ENCODE measurements at regions not wholly inside any gene's neighbourhood (a gene's known extent, or its start where the extent isn't known, plus 50 kb on each side); places are given as distances from the start of the nearest gene placed in this dataset.

- H2AFZ ChIP-seq (ENCODE audit: low read depth, low read length): no peak overlapping the region
- DNase-seq (ENCODE audit: extremely low read depth in 1 of 4, low spot score in 3 of 4) (no peak), FAIRE-seq (no peak), ATAC-seq (no peak)
- no peaks in the 10 kb centered on the region for H3K79me2 ChIP-seq (ENCODE audit: control insufficient read depth, insufficient read depth, low read length)
- 3% methylated on average over 2 of the region's 2 CpGs for WGBS (ENCODE audit: insufficient coverage, low coverage, missing lambda C conversion rate)
- CTCF ChIA-PET (ENCODE audit: low intra/inter-chr PET ratio): interaction anchor here (0.6 kb wide), 1 partner anchor 1829 kb away, joined by 4 read pairs; no protein-coding TSS in a partner anchor
- no peak overlapping the region for H3K4me2 ChIP-seq (ENCODE audit: insufficient read depth, low read length)
- no peak overlapping the region for H3K9ac ChIP-seq (ENCODE audit: insufficient read depth in 1 of 2, low read depth in 2 of 2, low read length in 2 of 2)
- BruUV-seq (replicated peaks): no TSS peak
- H3K9me1 ChIP-seq (ENCODE audit: control insufficient read depth, insufficient read depth, low read length): no peaks in the 10 kb centered on the region
- no peaks in the 10 kb centered on the region for H4K20me1 ChIP-seq (replicated peaks; ENCODE audit: control insufficient read depth, insufficient read depth, low read length)
- H3K27ac ChIP-seq (ENCODE audit: extremely low read depth, low read depth, low read length): no peak overlapping the region
- H3K9me3 ChIP-seq (replicated peaks; ENCODE audit: control insufficient read depth, insufficient read depth, low read depth, low read length): no peaks in the 10 kb centered on the region
- in situ Hi-C loops (cut with MboI): no loop called here
- intact Hi-C loops (cut with micrococcal nuclease): no loop called here
- no peaks in the 10 kb centered on the region for H3K4me1 ChIP-seq (replicated peaks in 1 of 2; ENCODE audit: control insufficient read depth in 2 of 2, insufficient read depth in 2 of 2, low read length in 2 of 2)
- POLR2A ChIA-PET: no interaction called here
- H3K27me3 ChIP-seq (ENCODE audit: control insufficient read depth in 2 of 2, insufficient read depth in 2 of 2, low read length in 2 of 2): no peaks in the 10 kb centered on the region
- H3K36me3 ChIP-seq (ENCODE audit: control insufficient read depth, insufficient read depth, low read length): no peaks in the 10 kb centered on the region
- H3K4me3 ChIP-seq: no peak overlapping the region
- TF ChIP-seq ETV5 (CRISPR knock-in tag; IDR thresholded peaks at IDR 0.05; ENCODE audit: low read depth): no peak
- TF ChIP-seq ZHX1 (conservative IDR thresholded peaks at IDR 0.05; ENCODE audit: low read length): no peak
- TF ChIP-seq SRSF7 (optimal IDR thresholded peaks at IDR 0.05; ENCODE audit: low read depth, low read length): no peak
- no peak for TF ChIP-seq ZNF551 (CRISPR knock-in tag; IDR thresholded peaks at IDR 0.05)
- no peak for TF ChIP-seq CAMTA2 (CRISPR knock-in tag; conservative IDR thresholded peaks at IDR 0.05)
- no peak for TF ChIP-seq MIER1 (IDR thresholded peaks at IDR 0.05; ENCODE audit: low read depth)
- TF ChIP-seq ETS2 (tag; IDR thresholded peaks at IDR 0.05; ENCODE audit: borderline replicate concordance, poor library complexity, severe bottlenecking): no peak
- no peak for TF ChIP-seq PBX2 (CRISPR knock-in tag; IDR thresholded peaks at IDR 0.05; ENCODE audit: low read depth)
- no peak for TF ChIP-seq PBX2 (tag; conservative IDR thresholded peaks at IDR 0.05; ENCODE audit: low read depth)
- TF ChIP-seq ZNF165 (CRISPR knock-in tag; IDR thresholded peaks at IDR 0.05; ENCODE audit: borderline replicate concordance): no peak
- TF ChIP-seq ZKSCAN8 (CRISPR knock-in tag; IDR thresholded peaks at IDR 0.05): no peak
- TF ChIP-seq ARID3A (IDR thresholded peaks at IDR 0.05; ENCODE audit: borderline replicate concordance, low read depth, low read length): no peak
- no peak for TF ChIP-seq POLR3G (IDR thresholded peaks at IDR 0.05; ENCODE audit: extremely low read depth, insufficient read length, insufficient replicate concordance)
- no peak for TF ChIP-seq XRCC5 (IDR thresholded peaks at IDR 0.05; ENCODE audit: low read depth, low read length)
- no peak for TF ChIP-seq FOS (IDR thresholded peaks at IDR 0.05; ENCODE audit: extremely low read depth, insufficient read length)
- no peak for TF ChIP-seq BRF1 (IDR thresholded peaks at IDR 0.05; ENCODE audit: borderline replicate concordance, extremely low read depth, insufficient read length)
These were observed 60.8 kb downstream of the HINT1 start for GRCh38 chr5:131104169-131104808.
